Right forelimb (tissue), 1 donor: ENCODE measurements at regions not wholly inside any gene's neighbourhood (a gene's known extent, or its start where the extent isn't known, plus 50 kb on each side); places are given as distances from the start of the nearest gene placed in this dataset.
"Not testable (repeated sequence)": the region's sequence is repeated elsewhere in the genome, so short reads cannot be mapped to it uniquely, and the experiment has no call there.

Source experiments
- DNase-seq: peaks from one replicate; pipeline ENCODE4 v3.0.0-alpha.2; 2018

GRCh38 chr2:21730141-21730540 is 606.4 kb downstream of the TDRD15 start:
- no peak for DNase-seq

- no peak for DNase-seq
Observed at GRCh38 chr2:21740484-21740883, 616.7 kb downstream of the TDRD15 start.

DNA sequence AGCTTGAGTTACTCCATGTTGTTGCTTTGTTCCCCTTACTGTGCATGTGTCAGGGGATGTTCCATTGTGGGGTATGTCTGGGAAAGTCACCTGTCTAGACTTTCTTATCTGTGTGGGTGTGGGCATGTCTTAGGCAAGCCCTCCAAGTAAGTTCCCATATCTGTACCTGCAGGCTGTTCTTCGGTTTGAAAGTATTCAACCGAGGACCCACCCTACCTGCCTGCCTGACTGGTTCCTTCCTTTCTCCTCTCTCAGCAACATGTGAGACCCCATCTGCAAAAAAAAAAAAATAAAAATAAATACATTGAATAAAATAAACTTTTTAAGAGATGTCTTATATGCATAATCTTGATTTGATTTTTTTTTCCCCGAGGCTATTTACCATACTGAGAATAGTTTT is 622.7 kb downstream of the TDRD15 start:
- no peak for DNase-seq

GRCh38 chr2:21748501-21748900 is 624.7 kb downstream of the TDRD15 start:
- DNase-seq = no peak

DNA sequence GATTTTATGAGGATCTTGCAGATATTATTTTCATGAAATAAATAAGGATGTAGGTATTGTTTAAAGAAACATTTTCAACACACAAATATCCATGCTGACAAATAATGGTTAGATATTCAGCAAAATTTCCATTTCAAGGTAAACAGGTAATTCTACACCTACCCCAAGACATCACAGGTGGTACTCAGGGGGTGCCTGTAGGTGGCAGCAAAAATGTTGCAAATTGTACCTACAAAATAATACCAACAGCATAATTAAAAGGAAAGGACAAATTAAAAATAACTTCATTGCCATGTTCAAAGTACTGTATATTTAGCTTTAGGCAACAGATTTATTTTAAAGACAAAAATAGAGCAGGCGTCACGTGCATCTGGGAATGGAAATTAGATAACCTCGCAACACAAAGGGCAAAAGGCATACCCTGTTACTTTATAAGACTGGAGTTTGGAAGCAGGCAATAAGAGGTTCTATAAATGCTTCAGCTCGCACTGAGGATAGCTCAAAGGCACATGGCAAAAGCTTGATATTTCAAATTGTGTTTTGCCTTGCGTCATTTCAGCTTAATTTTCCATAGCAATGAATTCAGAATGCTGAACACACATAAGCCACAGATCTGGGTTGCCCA is 630.5 kb downstream of the TDRD15 start:
- DNase-seq = no peak

DNA sequence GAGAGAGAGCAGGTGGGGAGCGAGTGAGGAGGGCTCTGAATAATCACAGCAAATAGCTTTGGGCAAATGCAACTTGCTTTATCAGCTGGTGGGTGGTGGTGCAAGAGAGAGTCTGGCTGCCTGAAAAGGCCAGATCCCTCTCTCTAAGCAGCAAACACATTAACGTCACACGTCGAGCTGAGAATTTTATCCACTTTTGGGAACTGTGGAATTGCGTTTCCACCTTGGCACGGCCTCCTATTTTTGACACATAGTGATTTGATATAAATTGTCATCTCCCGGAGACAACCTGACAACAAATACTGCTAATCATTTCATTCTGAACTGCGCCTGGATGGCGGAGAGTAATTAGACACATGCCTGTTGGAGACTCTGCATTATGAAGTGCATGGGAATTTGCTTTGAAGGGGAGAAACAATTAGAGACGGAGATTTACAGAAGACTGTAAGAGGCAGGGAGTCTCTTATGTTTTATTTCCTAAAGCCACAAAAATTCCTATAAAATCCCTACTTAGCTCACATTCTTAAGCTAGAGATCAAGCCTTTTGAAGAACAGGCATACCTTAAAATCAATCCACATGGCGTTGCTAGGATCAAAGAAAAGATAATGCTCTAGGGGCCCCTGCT is 634.1 kb downstream of the TDRD15 start:
- DNase-seq = no peak

DNA sequence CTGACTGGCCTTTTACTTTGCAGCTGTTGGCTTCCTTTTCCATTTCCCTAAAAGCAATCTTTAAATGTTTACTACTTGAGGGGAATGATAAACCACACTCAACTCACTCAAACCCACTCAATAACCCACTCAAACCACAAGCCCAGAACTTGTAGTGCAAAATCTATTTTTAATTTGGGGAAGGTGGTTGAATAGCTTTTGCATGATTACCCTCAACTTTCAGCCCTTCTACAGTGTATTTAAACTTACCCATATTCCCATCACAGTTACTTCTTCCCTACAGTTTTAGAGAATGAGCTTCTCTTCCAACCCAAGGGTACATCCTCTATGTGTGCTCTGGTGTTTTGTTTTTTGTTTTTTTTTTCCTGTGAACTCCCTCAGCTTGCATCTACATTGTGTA is 636.1 kb downstream of the TDRD15 start:
- DNase-seq = no peak

- no peak for DNase-seq
Observed at GRCh38 chr2:21761361-21761760, 637.6 kb downstream of the TDRD15 start.

DNA sequence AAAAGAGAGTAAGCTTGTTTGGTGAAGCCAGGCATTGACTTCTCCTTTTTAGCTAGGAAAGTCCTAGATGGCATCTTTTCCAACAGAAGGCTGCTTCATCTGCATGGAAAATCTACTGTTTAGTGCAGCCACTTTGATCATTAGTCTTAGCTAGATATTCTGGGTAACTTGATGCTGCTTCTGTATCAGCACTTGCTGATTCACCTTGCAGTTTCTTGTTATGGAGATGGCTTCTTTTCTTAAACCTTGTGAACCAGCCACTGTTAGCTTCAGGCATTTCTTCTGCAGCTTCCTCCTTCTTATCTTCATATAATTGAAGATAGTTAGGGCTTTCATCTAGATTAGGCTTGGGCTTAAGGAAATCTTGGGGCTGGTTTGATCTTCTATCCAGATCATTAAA is 639.7 kb downstream of the TDRD15 start:
- no peak for DNase-seq

DNA sequence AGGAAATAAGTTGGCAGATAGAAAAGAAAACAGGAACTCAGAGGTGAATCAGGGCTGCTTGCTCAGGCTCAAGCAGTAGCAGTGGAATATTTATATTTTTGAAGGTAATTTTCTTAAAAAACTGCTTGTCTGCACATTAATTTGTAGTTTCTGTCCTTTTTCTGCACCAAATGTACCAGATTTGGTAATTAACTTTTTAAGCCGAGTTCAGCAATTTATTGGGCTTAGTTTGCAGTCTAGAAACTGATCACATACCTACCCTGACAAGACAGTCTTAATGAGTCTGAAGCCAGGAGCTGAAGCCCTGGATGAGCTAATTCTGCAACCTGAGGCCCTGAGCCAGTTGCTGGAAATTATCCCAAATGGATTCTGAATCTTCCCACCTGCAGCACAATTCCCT is 647.0 kb downstream of the TDRD15 start:
- DNase-seq = no peak

DNA sequence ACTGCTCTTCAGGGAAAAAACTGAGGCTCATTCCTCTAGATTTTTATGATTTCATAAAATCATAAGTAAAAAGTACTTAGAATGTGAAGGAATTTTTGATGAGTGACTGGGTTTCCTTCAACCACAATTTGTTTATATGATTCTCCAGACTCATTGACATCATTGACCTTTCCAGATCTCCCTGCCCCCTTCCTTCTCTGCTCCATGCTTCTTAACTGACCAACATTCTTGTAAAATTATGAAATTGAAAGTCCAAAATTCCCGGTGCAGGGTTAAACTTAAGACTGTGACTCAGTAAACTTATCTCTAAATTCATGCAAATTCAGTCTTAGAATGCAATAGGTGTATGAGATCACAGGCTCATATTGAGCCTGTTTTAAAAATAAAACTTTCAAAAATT is 648.9 kb downstream of the TDRD15 start:
- DNase-seq = no peak

DNA sequence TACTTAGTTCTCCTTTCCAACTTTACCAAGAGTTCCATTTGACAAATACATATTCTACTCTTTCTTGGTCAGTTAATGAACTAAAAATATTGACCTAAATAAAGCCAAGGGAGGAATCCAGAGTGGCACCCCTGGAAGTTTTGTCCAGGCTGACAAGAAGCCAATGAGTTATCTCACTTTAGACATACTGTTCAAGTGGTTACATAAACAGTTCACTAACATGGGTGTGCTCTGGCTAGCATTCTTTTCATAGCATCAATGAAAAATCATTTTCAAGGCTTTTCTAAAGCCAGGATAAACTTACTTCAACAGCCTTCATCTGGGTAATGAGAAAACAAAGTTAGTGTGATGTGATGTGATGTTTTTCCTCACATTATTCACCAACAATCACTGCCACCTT is 649.4 kb downstream of the TDRD15 start:
- DNase-seq = no peak

DNA sequence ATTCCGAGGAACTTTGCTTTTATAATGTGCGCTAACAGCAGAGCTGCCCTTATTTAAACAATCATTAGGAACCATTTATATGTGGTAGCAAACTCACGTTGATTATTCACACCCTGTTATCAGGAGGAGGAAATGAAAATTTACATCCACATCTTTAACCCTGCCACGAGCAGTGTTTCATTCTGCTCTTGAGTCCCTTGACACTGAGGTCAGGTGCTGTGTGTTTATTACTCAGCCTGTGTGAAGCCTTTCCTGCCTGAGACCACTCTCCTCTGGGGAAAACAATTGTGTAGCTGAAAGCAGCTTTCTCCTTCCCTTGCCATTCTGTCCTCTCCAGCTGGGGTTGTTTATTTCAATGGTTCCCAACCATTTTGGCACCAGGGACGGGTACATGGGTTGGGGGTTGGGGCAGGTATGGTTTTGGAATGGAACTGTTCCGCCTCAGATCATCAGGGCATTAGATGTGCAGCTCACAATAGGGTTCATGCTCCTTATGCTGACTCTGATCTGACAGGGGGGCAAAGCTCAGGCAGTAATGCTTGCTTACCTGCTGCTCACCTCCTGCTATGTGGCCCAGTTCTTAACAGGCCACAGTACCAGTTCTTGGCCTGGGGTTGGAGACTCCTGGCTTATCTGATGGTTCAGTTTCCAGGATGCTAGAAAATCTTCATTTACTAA is 651.1 kb downstream of the TDRD15 start:
- DNase-seq = no peak

- no peak for DNase-seq
Observed at GRCh38 chr2:21779786-21780185, 656.0 kb downstream of the TDRD15 start.

DNA sequence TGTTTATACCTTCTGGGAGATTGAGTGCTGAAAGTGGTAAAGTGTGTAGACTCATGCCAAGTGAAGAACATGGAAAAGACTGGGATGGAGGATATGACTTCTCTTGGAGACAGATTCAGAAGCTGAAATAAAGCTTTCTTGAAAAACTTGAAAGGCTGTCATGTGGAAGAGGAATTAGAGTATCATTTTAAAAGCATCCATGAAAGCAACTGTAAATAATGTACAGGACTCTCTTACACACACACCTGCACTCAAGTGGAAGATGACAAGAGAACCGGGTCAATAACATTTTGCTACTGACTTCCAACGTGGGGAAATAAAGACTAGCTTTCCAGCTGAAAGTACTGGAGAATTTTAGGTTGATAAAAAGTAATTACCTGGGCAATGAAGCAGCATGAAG is 658.2 kb downstream of the TDRD15 start:
- DNase-seq = no peak

GRCh38 chr2:21782866-21783265 is 659.1 kb downstream of the TDRD15 start:
- DNase-seq = no peak

DNA sequence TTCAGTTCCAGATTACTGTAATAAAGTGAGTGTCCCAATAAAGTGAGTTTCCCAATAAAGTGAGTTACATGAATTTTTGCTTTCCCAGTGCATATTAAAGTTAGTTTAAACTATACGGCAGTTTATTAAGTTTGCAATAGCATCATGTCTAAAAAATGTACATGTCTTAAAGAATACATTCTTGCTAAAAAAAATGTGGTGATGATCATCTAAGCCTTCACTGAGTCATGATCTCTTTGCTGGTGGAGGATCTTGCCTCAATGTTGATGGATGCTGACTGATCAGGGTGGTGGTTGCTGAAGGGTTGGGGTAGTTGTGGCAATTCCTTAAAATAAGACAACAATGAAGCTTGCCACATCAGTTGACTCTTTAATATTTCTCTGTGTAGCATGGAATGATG is 664.2 kb downstream of the TDRD15 start:
- no peak for DNase-seq

- DNase-seq = not testable (repeated sequence)
Observed at GRCh38 chr2:21790311-21790710, 666.5 kb downstream of the TDRD15 start.

DNA sequence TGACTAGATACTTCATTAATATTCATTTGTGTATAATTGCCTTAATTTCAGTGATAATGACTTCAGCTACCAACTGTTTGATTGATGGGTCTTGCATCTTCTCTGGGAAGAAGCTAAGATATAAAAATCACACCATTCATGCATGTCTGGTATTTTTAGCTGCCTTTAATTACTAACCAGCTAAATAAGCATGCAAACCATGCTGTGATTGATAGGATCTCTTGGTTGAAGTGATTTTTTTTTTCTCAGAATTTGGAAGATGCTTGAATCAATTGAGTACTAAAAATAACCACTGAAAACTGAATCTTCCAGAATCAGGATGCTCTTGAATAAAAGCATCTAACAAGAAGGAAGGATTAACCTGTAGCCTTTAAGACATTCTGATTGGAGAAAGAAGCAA is 668.8 kb downstream of the TDRD15 start:
- no peak for DNase-seq

- DNase-seq = no peak
Observed at GRCh38 chr2:21793461-21793860, 669.7 kb downstream of the TDRD15 start.

- DNase-seq = no peak
Observed at GRCh38 chr2:21794611-21795010, 670.8 kb downstream of the TDRD15 start.

DNA sequence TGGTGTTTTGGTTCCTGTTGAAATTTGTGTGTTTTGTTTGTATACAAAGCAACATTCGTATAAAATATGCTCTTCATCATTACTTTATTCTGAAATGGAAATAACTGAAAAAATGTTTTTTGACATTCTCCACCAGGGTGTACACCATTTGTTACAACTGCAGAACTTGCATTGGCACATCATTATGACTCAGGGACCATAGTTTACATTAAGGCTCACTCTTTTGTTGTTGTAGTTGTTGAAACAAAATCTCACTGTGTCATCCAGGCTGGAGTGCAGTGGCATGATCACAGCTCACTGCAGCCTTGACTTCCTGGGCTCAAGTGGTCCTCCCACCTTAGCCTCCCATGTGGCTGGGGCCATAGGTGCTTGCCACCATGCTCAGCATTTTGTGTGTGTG is 676.6 kb downstream of the TDRD15 start:
- DNase-seq = no peak

DNA sequence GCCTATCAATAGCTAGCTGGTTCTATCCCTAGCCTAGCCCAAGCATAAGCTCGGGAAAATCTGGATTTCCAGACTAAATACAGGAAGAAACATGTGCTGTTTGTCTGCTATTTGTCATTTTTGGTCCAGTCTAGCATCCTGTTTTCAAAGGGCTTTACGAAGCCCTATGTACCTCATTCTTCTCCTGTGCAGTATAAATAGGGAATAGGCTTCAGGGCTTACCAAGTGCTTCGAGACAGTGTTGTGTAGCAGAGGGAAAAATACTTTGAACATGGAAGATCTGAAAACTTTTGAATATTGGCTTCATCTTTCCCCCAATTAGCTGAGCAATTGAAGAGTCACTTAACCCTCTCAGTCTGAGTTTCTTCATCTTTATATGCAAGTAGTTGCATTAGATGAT is 679.8 kb downstream of the TDRD15 start:
- DNase-seq = no peak

DNA sequence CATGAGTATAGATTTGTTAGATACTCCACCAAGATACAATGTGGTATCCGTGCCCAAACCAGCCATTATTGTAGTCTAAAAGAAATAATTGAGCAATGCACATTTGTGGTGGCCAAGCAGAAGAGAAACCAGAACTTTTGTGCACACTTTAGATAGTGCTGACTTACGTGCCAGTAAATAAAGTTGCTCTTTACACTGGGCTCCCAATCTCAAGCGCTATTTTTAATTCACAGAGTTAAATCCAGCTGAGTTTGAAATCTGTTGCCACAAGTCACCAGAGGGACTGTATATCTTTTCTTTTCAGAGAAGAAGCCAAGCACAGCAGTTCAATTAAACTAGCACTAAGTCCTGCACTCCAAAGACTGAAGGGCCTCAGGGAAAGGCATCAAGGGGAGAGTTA is 680.4 kb downstream of the TDRD15 start:
- no peak for DNase-seq

DNA sequence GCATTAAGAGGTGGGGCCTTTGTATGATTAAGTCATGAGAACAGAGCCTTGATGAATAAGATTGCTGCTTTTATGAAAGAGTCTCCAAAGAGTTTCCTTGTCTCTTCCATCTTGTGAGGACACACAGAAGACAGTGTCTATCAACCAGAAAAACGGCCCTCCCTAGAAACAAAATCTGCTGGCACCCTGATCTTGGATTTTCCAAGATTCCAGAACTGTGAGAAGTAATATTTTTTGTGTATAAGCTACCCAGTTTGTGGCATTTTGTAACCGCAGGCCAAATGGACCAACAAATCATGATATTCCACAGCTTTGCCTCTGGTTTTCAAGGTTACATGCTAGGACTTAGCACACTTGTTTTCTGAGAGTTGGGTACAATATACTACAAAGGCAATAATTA is 687.8 kb downstream of the TDRD15 start:
- DNase-seq = no peak
